Left renal pelvis (tissue), 4 donors: ENCODE measurements at regions not wholly inside any gene's neighbourhood (a gene's known extent, or its start where the extent isn't known, plus 50 kb on each side); places are given as distances from the start of the nearest gene placed in this dataset.

Experiments used
- DNase-seq, 4 donors: peaks; one replicate each; pipeline ENCODE4 v3.0.0-alpha.2; 2013; ENCODE audit warnings: low read depth in 4 of 4, low spot score in 3 of 4

DNA sequence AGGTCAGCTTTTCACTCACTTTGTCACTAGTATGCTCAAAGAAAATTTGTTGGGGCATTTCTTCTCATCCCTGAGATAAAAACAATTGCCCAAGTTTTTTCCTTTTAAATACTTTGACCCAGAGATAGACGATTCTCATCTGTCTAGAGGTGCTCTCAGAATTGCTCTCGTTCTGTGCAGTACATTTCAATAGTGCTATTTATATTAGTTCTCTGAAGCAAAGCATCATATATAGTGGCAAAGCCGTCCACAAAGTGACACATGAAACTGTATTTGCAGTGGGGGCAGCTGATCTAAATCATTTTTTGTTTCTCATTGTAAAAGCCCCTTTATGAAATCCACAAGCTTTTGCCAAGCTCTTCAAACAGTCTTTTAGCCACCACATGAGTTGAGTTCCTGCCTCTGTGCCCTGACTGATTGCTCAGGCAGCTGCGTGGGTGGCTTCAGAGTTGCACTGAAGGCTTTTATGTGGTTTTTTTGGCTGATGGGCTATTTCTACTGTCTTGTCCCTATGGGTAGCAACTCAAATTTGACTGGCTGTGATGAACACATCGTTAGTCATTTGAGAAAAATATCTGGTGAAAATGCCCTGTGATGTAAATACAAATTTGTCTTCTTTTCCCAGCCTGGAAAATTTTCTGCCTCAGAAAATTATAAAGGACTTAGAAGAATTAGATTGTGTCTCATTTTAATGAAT lies 119.1 kb upstream of the OTUD4 start:
- DNase-seq: no peak

GRCh38 chr4:145298885-145299284 lies 118.5 kb upstream of the OTUD4 start:
- DNase-seq: no peak

DNA sequence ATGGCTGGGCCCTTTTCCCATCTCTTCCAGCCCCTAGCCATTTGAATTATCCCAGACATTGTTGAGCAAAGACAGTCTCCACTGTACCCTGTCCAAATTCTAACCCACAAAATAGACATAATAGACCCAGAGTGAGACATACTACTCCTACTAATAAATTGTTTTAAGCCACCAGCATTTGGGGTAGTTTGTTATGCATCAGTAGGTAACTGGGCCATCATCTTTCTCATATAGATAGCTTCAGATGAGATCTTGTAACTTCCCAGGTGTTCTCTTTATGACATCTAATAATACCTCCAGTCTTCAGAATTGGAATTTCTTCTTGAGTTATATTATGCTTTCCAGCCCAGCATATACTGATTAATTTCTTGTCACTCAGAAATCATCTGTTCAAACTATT lies 117.2 kb upstream of the OTUD4 start:
- no peak for DNase-seq

GRCh38 chr4:145295547-145295946 lies 115.2 kb upstream of the OTUD4 start:
- no peak for DNase-seq

GRCh38 chr4:145295122-145295521 lies 114.7 kb upstream of the OTUD4 start:
- no peak for DNase-seq

DNA sequence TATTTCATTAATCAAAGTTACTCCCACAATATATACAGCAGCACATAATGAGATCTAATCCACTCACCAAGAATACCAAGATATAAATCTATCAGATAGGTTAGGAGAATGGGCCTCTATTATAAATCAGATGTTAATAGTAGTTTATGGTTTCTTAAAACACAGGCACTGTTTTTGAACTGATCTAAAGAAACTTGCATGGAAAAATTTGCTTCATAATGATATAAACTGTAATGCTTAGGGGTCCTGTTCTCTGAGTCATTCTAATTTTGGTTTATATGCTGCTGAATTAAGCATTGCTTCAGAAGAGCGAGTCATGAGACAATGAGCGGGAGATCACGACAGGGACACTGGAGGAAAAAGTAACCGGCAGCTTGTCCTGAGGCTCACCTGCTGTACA lies 113.3 kb upstream of the OTUD4 start:
- DNase-seq: no peak

GRCh38 chr4:145290955-145291354 lies 110.6 kb upstream of the OTUD4 start:
- DNase-seq: no peak

- DNase-seq: no peak
Measured at GRCh38 chr4:145289403-145290076, 109.2 kb upstream of the OTUD4 start.

DNA sequence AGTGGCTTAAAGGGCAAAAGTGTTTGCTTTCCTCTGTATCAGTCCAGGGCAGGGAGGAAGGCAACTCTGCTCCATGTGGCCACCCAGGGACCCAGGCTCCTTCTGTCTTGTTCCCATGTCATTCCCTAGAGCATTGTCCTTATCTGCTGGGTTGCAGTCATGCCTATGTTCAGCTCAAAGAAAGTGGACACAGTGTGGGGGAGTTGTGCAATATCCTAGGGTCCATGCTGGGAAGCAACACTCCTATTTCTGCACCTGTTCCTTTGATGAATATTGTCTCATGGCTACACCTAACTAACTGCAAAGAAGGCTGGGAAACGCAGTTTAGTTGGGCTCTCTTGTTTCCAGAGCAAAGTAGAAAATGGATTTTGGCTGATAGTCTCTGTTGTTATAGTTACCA lies 107.0 kb upstream of the OTUD4 start:
- no peak for DNase-seq

DNA sequence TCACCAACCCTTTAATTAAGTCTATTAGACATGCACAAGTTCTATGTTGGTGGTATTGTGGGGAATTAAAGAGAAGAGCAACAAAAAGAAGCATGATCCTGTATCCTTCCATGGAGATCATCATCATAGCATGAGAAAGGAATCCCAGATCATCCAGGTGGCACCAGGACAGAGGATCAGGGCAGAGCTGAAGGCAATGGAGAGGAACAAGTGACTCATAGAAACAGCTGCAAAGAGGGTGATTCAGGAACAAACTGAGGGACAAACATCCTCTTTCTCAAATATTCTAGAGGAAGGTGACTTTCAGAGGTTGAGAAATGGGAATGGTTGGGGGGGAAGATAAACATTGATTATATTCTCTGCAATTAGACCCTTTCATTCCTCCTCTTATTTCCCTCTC lies 105.5 kb upstream of the OTUD4 start:
- DNase-seq: no peak

GRCh38 chr4:145283909-145284308 lies 103.5 kb upstream of the OTUD4 start:
- DNase-seq: no peak

DNA sequence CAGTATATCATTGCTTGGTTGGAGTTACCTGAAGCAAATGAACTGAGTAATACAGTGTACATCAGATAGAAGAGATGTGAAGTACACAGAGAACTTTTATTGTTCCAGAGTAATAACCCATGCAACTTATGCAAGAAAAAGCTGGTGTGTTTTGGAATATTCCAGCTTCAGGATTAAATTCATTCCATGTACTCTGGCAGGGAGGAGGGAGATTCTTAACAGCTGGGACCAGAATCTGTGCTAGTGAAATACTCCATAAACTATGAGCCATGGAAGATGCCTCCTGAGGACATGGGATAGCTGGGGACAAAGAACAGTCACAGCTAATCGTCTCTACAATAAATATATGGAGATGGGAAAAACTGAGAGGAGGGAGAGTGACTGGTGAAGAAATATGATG lies 101.6 kb upstream of the OTUD4 start:
- no peak for DNase-seq

GRCh38 chr4:145281224-145281623 lies 100.8 kb upstream of the OTUD4 start:
- no peak for DNase-seq

DNA sequence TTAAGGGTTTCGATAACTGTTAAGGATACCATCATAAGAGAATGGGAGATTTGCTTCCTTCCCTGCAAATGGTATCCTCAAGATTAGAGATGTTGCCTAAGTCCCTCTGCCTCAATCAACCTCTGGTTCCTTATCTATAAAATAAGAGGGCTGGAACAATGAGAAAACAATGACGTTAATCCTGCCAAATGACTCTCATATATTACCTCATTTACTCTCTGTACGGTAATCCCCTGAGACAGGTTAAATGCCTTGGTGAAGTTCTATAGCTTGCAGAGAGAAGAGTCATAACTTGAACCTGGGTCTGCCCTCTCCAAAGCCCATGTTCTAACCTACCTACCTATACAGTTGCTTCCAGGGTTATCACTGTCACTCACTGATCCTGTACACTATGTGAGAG lies 100.2 kb upstream of the OTUD4 start:
- DNase-seq: no peak

DNA sequence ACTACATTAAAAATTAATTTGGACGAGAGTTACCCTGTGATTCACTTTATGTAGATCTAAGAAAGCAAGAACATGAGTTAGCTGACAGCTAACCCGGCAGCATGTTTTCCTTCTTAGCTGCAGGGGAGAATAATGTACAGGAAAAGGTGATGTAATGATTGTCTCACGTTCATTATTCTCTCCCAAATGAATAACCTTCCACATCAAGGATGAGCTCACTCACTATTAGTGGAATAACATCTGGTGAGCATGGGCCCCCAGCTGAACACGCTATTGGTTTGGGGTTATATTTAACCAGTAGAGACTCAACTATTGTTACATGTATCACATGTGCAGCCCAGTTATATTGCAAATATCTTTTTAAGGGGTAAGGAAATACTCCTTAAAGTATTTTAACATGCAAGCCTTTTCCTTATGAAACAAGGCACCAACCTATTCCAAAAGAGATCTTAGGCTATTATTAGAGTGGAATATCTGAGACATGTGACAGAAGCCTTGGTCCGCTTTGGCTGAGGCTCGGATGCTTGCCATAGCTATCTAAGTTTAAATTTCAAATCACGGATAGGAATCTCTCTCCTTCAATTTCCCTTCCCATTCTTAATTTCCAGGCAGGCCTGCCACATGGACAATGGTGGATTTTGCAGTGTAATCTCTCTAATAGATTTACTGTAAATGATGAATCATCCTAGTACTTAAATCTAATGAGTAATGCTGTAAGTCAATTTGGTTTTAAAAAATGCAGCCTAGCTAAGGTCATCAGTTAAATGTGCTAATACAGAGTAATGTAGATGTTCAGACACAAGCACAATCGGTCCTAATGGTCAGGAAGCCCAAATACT lies 99.0 kb upstream of the OTUD4 start:
- no peak for DNase-seq

GRCh38 chr4:145278341-145279121 lies 98.1 kb upstream of the OTUD4 start:
- DNase-seq: no peak

DNA sequence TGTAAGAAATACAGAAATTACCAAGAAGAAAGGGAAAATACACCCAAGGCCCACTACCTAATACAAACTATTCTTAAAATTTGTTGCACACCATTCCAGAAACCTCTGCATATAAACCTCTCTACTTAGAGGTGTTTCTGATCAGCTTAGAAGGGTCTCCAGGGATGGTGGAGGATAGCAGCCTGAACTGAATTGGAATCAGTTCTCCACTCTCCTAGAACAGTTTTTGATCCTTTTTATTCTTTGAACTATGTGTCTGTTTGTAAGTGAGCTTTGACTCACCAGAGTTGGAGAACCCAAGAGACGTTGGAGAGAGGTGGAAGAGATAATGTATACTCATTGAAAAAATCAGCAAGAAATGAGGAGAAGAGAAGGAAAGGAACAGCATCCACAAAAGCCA lies 96.6 kb upstream of the OTUD4 start:
- no peak for DNase-seq

GRCh38 chr4:145276050-145276449 lies 95.7 kb upstream of the OTUD4 start:
- DNase-seq: no peak

DNA sequence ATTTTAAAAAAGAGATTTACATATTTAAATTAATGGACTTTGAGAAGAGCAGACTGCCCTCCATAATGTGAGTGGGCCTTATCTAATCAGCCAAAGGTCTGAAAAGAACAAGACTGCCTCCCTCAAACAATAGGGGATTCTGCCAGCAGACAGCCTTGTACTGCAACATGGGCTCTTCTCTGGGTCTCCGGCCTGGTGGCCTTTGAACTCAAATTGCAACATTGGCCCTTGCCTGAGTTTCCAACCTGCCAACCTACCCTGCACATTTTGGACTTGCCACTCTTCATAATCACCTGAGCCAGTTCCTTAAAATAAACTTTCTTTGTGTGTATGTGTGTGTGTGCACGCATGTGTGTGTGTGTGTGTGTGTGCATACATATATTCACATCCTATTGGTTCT lies 90.8 kb upstream of the OTUD4 start:
- DNase-seq: no peak

DNA sequence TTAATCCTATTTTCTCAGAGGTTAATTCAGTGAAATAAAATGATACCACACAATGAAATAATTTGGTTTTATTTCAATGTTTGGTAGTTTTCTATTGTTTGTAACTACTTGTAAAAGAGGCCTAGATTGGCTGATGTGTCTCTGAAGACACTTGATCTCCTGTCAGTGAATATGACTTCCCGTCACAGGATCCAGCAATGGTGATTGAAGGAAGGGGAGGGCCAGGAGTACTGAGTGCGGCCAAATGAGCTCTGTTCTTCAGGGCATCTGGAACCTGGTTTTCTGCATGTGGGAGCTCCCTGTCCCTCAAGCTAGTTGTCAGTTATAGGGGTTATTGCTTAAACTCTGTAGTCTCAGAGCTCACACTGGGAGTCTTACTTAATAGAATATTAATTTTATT lies 86.5 kb upstream of the OTUD4 start:
- no peak for DNase-seq

GRCh38 chr4:145260091-145260490 lies 79.7 kb upstream of the OTUD4 start:
- no peak for DNase-seq
